Uterus (tissue), 3 donors: ENCODE measurements at regions not wholly inside any gene's neighbourhood (a gene's known extent, or its start where the extent isn't known, plus 50 kb on each side); places are given as distances from the start of the nearest gene placed in this dataset.

Experiments used
- DNase-seq, 2 donors: peaks; one replicate each; pipeline ENCODE4 v3.0.0-alpha.2; 2019 to 2020
- H3K27ac ChIP-seq, 2 donors: fragments of 200-600 bp; sonication (generic); 1 replicate in 1 of 2; 2 replicates in 1 of 2; pipeline ENCODE4 v1.5.1; 2016 to 2018
- H3K27me3 ChIP-seq, 2 donors: fragments of 200-600 bp; sonication (generic); one replicate each; pipeline ENCODE4 v1.5.1; 2018 to 2019; ENCODE audit warnings: control low read depth in 1 of 2
- H3K36me3 ChIP-seq, 2 donors: fragments of 200-600 bp; sonication (generic); one replicate each; pipeline ENCODE4 v1.5.1; 2019; ENCODE audit warnings: control low read depth in 1 of 2
- H3K4me1 ChIP-seq, 2 donors: fragments of 200-600 bp; sonication (generic); one replicate each; pipeline ENCODE4 v1.5.1; 2018 to 2019; ENCODE audit warnings: control low read depth in 1 of 2
- H3K4me3 ChIP-seq, 2 donors: fragments of 200-600 bp; sonication (generic); 1 replicate in 1 of 2; 2 replicates in 1 of 2; pipeline ENCODE4 v1.5.1; 2018 to 2019; ENCODE audit warnings: mild to moderate bottlenecking in 1 of 2
- H3K9me3 ChIP-seq, 2 donors: fragments of 200-600 bp; sonication (generic); one replicate each; pipeline ENCODE4 v1.5.1; 2019; ENCODE audit warnings: control low read depth in 1 of 2
- CTCF ChIP-seq, 4 experiments: fragments of 200-600 bp in 2 of 4; fragments of 450-650 bp in 2 of 4; sonication (generic) in 2 of 4; IDR thresholded peaks; one replicate each; pipeline ENCODE4 v1.5.1; 2016 to 2019; ENCODE audit warnings: antibody characterized with exemption in 4 of 4, mild to moderate bottlenecking in 2 of 4, moderate library complexity in 1 of 4
- POLR2A ChIP-seq, 2 donors: fragments of 450-650 bp; IDR thresholded peaks; one replicate each; pipeline ENCODE4 v1.6.1; 2016; ENCODE audit warnings: antibody characterized with exemption in 2 of 2, mild to moderate bottlenecking in 1 of 2, moderate library complexity in 1 of 2
- intact Hi-C: fragments of 100-400 bp; cut with DNase I; formaldehyde crosslinking; loops from one replicate; pipeline ENCODE4 v1.15.1; 2023; ENCODE audit warnings: low total_unique reads
- donor health status: DM: yes; HTN: yes; CAD: no.

- H3K4me1 ChIP-seq, result no peaks in the 10 kb centered on the region
- intact Hi-C loops, result no loop called here
- TF ChIP-seq CTCF (IDR thresholded peaks at IDR 0.05) (no peak), POLR2A (IDR thresholded peaks at IDR 0.05) (no peak)
Measured at GRCh38 chr5:61617995-61618525, 286.0 kb downstream of the ZSWIM6 start.

GRCh38 chr5:61618577-61618976 is 286.5 kb downstream of the ZSWIM6 start:
- intact Hi-C loops, result no loop called here
- no peak for TF ChIP-seq CTCF (IDR thresholded peaks at IDR 0.05)
- TF ChIP-seq POLR2A (IDR thresholded peaks at IDR 0.05), result no peak
- DNase-seq, result no peak

More at GRCh38 chr5:61617995-61618525, 286.0 kb downstream of the ZSWIM6 start:
- no peak overlapping the region for H3K4me3 ChIP-seq
- no peaks in the 10 kb centered on the region for H3K36me3 ChIP-seq
- DNase-seq, result no peak
- H3K27me3 ChIP-seq, result no peaks in the 10 kb centered on the region
- H3K27ac ChIP-seq, result no peak overlapping the region
- H3K9me3 ChIP-seq, result no peaks in the 10 kb centered on the region

GRCh38 chr5:61619289-61619688 is 287.2 kb downstream of the ZSWIM6 start:
- Histone ChIP-seq H3K27ac (no peak overlapping the region), H3K4me3 (no peak overlapping the region), H3K27me3 (no peaks in the 10 kb centered on the region), H3K36me3 (no peaks in the 10 kb centered on the region), H3K4me1 (no peaks in the 10 kb centered on the region), H3K9me3 (no peaks in the 10 kb centered on the region)
- no peak for TF ChIP-seq CTCF (IDR thresholded peaks at IDR 0.05)
- no peak for TF ChIP-seq POLR2A (IDR thresholded peaks at IDR 0.05)
- intact Hi-C loops, result no loop called here
- no peak for DNase-seq

More at GRCh38 chr5:61618577-61618976, 286.5 kb downstream of the ZSWIM6 start:
- no peaks in the 10 kb centered on the region for H3K4me1 ChIP-seq
- H3K36me3 ChIP-seq, result no peaks in the 10 kb centered on the region
- H3K27ac ChIP-seq, result no peak overlapping the region
- H3K9me3 ChIP-seq, result no peaks in the 10 kb centered on the region
- H3K4me3 ChIP-seq, result no peak overlapping the region
- no peaks in the 10 kb centered on the region for H3K27me3 ChIP-seq

- TF ChIP-seq POLR2A (IDR thresholded peaks at IDR 0.05) (no peak), CTCF (IDR thresholded peaks at IDR 0.05) (no peak)
- no peaks in the 10 kb centered on the region for H3K27me3 ChIP-seq
- intact Hi-C loops, result no loop called here
- H3K36me3 ChIP-seq, result no peaks in the 10 kb centered on the region
- H3K9me3 ChIP-seq, result no peaks in the 10 kb centered on the region
- no peak overlapping the region for H3K4me3 ChIP-seq
- H3K27ac ChIP-seq, result no peak overlapping the region
- DNase-seq, result no peak
- H3K4me1 ChIP-seq, result no peaks in the 10 kb centered on the region
Measured at GRCh38 chr5:61619777-61620518, 287.9 kb downstream of the ZSWIM6 start.

- intact Hi-C loops, result no loop called here
- no peak overlapping the region for H3K27ac ChIP-seq
Measured at GRCh38 chr5:61620699-61621182, 288.7 kb downstream of the ZSWIM6 start.

More at GRCh38 chr5:61620699-61621182, 288.7 kb downstream of the ZSWIM6 start:
- Histone ChIP-seq H3K4me3 (no peak overlapping the region), H3K27me3 (no peaks in the 10 kb centered on the region), H3K4me1 (no peaks in the 10 kb centered on the region), H3K9me3 (no peaks in the 10 kb centered on the region), H3K36me3 (no peaks in the 10 kb centered on the region)
- TF ChIP-seq CTCF (IDR thresholded peaks at IDR 0.05) (no peak), POLR2A (IDR thresholded peaks at IDR 0.05) (no peak)
- no peak for DNase-seq
